GM19452 (cell line): ENCODE measurements at regions not wholly inside any gene's neighbourhood (a gene's known extent, or its start where the extent isn't known, plus 50 kb on each side); places are given as distances from the start of the nearest gene placed in this dataset.
A peak's percentile ranks its signal among the peaks of the same experiment; 100 is the strongest.
"Not testable (repeated sequence)": the region's sequence is repeated elsewhere in the genome, so short reads cannot be mapped to it uniquely, and the experiment has no call there.

Experiments used
- ATAC-seq: cut with Tn5 transposase; IDR thresholded peaks from one replicate; pipeline ENCODE4 v1.9.1; 2021; ENCODE audit not compliant: unreplicated experiment

GRCh38 chr4:119437515-119437914, 115.6 kb upstream of the FABP2 start:
- ATAC-seq, result not testable (repeated sequence)

GRCh38 chr4:119408561-119409224, 86.8 kb upstream of the FABP2 start:
- not testable (repeated sequence) for ATAC-seq

- ATAC-seq, result not testable (repeated sequence)
Observed at GRCh38 chr4:119406721-119407460, 85.0 kb upstream of the FABP2 start.

DNA sequence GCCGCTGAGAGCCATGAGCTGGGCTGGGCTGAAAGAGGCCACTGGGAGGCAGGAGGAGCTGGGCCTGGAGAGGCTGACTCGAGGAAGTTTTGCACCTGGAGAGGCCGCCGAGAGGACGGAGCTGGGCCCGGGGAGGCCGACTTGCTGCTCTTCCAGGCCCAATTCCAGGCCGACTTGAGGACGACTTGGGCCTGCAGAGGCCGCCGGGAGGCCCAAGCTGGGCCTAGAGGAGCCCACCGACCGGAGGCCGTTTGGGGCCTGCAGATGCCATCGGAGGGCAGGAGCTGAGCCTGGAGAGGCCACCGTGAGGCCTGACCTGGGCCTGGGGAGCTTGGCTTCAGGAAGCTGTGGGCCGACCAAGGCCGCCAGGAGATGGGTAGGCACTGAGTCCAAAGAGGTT, 84.1 kb upstream of the FABP2 start:
- not testable (repeated sequence) for ATAC-seq

DNA sequence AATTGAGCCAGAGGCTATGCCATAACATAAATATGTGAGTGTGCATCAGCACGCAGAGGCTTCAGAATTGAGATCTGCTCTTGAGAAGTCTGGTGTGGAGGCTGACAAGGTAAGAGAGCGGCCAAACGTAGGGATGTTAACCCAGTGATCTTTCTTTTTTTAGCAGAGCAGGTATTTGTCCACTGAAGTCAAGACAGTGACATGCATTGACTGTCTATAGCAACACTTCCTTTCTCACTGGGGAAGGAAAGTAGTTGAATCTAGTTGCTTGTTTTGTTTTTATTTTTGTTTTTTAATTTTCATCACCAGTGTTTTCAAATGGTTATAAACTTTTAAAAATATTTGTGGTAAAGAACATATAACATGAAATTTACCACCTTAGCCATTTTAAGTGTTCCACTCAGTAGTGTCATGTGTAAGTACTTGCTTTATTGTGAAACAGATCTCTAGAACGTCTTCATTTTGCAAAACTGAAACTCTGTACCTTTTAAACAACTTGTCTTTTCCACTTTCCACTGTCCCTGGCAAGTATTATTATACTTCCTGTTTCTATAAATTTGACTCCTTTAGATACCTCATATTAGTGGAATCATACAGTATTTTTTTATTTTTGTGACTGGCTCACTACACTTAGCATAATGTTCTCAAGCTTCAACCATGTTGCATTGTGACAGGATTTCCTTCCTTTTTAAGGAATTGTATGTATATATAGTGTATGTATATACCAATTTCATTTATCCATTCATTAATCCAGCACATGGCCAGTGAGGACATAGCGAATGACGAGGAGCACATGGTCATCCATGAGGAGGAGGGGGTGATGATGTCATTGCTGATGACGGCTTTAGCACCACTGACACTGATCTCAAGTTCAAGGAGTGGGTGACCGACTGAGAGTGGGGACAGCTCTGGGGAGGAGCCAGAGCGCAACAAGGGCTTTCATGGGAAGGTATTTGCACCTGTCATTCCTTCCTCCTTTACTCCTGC, 80.7 kb upstream of the FABP2 start:
- peak; percentile 60 for ATAC-seq

DNA sequence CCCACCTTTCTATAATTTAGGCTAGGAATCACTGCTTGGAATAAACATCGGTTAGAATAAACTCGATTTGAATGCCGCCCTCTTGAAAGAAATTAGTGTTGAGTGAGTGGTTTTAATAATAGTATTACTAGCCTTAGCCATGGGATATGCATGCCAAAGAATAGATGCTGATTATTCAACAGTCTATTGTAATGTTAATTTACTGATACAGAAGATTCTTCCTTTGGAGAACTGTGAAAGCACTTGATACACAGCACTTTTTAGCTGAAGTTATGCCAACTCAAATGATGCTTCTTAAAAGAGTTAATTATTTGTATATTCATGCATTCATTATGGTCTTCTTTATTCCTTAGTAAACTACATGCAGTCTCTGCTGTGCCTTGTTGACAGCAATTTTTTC, 73.8 kb upstream of the FABP2 start:
- ATAC-seq, result not testable (repeated sequence)

GRCh38 chr4:119394826-119395225, 72.9 kb upstream of the FABP2 start:
- ATAC-seq, result no peak

- ATAC-seq, result not testable (repeated sequence)
Observed at GRCh38 chr4:119388791-119389190, 66.9 kb upstream of the FABP2 start.

- not testable (repeated sequence) for ATAC-seq
Observed at GRCh38 chr4:119374616-119375015, 52.7 kb upstream of the FABP2 start.

DNA sequence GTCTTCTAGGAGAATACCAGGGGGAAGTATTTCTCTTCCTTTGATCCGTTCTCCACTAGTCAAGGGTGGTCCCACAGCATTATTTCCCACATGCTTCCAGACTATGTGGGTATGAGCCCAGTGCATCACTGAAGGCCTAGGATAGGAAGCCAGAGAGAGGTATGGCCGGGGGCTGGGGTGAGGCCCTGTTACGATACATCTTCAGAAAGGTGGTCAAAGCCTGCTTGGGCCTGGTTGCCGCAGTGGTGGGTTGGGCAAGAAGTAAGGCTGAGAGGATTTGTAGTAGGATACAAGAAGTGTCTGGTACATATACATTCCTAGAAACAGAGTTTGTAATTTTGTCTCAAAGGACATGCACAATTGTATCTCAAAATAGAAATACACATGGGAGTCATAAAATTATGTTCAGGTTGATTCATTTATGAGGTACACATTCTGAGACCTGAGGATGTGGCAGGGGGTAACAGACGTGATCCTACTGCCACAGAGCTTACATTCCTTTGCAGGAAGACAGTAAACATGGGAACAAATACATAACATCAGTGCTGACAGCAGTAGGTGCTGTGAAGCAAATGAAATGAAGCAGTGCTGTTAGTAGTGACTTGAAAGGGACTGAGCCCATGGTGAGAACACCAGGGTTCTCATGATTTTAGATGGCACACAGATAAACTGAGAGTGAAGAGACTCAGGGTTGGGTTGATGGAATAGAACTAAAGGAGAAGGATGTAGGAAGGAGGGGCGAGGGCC, 50.6 kb upstream of the FABP2 start:
- not testable (repeated sequence) for ATAC-seq
